ENCODE measurements at regions not wholly inside any gene's neighbourhood (a gene's known extent, or its start where the extent isn't known, plus 50 kb on each side); places are given as distances from the start of the nearest gene placed in this dataset.

DNA sequence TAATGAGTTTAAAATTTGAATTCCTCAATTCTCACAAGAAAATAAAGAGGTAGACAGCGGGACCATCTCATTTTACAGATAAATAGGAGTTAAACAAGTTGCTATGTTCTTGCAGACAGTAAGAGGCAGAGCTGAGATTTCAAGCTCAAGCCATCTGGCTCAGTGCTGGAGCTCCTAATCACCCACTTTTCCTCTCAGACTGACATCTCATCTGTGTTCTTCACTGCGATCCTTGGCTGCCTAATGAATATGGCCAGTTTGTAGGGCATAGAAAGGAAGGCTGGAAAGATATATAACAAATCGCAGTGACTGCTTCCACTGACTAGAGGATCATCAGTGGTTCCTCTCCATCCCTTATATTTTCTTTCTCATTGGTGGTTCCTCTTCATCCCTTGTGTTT, 151.2 kb downstream of the MPP7 start:
- TF ChIP-seq SMC3 (conservative IDR thresholded peaks at IDR 0.05; ENCODE audit: poor library complexity): no peak
- TF ChIP-seq, protein P1, sequence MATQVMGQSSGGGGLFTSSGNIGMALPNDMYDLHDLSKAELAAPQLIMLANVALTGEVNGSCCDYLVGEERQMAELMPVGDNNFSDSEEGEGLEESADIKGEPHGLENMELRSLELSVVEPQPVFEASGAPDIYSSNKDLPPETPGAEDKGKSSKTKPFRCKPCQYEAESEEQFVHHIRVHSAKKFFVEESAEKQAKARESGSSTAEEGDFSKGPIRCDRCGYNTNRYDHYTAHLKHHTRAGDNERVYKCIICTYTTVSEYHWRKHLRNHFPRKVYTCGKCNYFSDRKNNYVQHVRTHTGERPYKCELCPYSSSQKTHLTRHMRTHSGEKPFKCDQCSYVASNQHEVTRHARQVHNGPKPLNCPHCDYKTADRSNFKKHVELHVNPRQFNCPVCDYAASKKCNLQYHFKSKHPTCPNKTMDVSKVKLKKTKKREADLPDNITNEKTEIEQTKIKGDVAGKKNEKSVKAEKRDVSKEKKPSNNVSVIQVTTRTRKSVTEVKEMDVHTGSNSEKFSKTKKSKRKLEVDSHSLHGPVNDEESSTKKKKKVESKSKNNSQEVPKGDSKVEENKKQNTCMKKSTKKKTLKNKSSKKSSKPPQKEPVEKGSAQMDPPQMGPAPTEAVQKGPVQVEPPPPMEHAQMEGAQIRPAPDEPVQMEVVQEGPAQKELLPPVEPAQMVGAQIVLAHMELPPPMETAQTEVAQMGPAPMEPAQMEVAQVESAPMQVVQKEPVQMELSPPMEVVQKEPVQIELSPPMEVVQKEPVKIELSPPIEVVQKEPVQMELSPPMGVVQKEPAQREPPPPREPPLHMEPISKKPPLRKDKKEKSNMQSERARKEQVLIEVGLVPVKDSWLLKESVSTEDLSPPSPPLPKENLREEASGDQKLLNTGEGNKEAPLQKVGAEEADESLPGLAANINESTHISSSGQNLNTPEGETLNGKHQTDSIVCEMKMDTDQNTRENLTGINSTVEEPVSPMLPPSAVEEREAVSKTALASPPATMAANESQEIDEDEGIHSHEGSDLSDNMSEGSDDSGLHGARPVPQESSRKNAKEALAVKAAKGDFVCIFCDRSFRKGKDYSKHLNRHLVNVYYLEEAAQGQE (IDR thresholded peaks at IDR 0.05; ENCODE audit: borderline replicate concordance): no peak

All from neural cell (in vitro differentiated cells).